Gastrocnemius medialis (tissue), 4 donors: ENCODE measurements at regions not wholly inside any gene's neighbourhood (a gene's known extent, or its start where the extent isn't known, plus 50 kb on each side); places are given as distances from the start of the nearest gene placed in this dataset.

Experiments used
- ATAC-seq, 2 donors: fragments of 150-250 bp; one replicate each; pipeline ENCODE4 v1.9.1; 2016
- DNase-seq, 2 donors: peaks; one replicate each; pipeline ENCODE4 v3.0.0-alpha.2; 2019
- H3K27ac ChIP-seq, 4 donors: fragments of 200-600 bp; sonication (generic); 1 replicate in 1 of 4; 2 replicates in 3 of 4; pipeline ENCODE4 v1.5.1; 2016 to 2018; ENCODE audit warnings: mild to moderate bottlenecking in 2 of 4, moderate library complexity in 1 of 4
- H3K27me3 ChIP-seq, 3 donors: fragments of 200-600 bp; sonication (generic) in 2 of 3; 1 replicate in 1 of 3; 2 replicates in 2 of 3; pipeline versions ENCODE4 v1.5.1 to v1.6.0; 2016 to 2019; ENCODE audit warnings: mild to moderate bottlenecking in 1 of 3, moderate library complexity in 1 of 3
- H3K36me3 ChIP-seq, 2 donors: fragments of 200-600 bp; sonication (generic) in 1 of 2; one replicate each; pipeline ENCODE4 v1.5.1; 2017 to 2018
- H3K4me1 ChIP-seq, 2 donors: fragments of 200-600 bp; sonication (generic) in 1 of 2; one replicate each; pipeline ENCODE4 v1.5.1; 2016 to 2017; ENCODE audit warnings: mild to moderate bottlenecking in 2 of 2
- H3K4me3 ChIP-seq, 4 donors: fragments of 200-600 bp; sonication (generic) in 3 of 4; 1 replicate in 1 of 4; 2 replicates in 3 of 4; pipeline ENCODE4 v1.5.1; 2016 to 2019; ENCODE audit warnings: mild to moderate bottlenecking in 2 of 4
- H3K9me3 ChIP-seq, 3 donors: fragments of 200-600 bp; sonication (generic) in 2 of 3; 1 replicate in 1 of 3; 2 replicates in 2 of 3; pipeline ENCODE4 v1.5.1; 2016 to 2019
- POLR2A ChIP-seq, 2 donors: fragments of 450-650 bp; IDR thresholded peaks; one replicate each; pipeline ENCODE4 v1.6.1; 2017; ENCODE audit warnings: antibody characterized with exemption in 2 of 2, mild to moderate bottlenecking in 2 of 2, moderate library complexity in 2 of 2
- in situ Hi-C, 4 donors: fragments of 200-750 bp; cut with MboI; loops; one replicate each; pipeline versions ENCODE4 v1.15.0 to v1.8.0; 2017; ENCODE audit warnings: low sequenced_read_pairs in 4 of 4
- intact Hi-C: fragments of 100-400 bp; cut with DNase I; formaldehyde crosslinking; loops from one replicate; pipeline ENCODE4 v1.15.1; 2023; ENCODE audit warnings: low total_unique reads
- TF ChIP-seq, protein P1 (sequence below), 5 experiments: fragments of 450-650 bp in 3 of 5; fragments of 200-600 bp in 2 of 5; sonication (generic) in 2 of 5; IDR thresholded peaks in 4 of 5; conservative IDR thresholded peaks in 1 of 5; 1 replicate in 4 of 5; 2 replicates in 1 of 5; pipeline ENCODE4 v1.5.1; 2016 to 2019; ENCODE audit warnings: antibody characterized with exemption in 5 of 5, mild to moderate bottlenecking in 3 of 5, moderate library complexity in 3 of 5

DNA sequence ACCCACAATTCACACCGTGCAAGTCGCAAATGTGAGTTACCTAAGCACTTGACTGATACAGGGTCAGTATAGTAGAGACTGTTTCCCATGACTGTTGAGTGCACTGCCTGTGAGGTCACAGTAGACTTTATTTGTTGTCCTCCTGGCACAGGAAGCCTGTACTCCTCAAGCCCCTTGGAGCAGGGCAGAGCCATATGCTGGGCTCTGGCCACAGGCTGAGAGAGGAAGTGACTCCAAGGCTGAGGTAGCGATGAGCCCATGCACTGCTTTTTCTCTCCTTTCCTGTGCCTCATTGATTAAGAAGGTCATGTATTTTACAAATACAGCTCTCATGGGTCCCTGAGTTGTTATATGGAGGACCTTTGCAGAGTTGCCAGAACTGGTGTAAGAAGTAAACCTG, 287.7 kb downstream of the SRBD1 start:
- H3K27ac ChIP-seq, result no peak overlapping the region
- H3K4me1 ChIP-seq, result no peaks in the 10 kb centered on the region
- ATAC-seq, result no peak
- in situ Hi-C loops, result no loop called here
- intact Hi-C loops, result no loop called here
- H3K36me3 ChIP-seq, result no peaks in the 10 kb centered on the region
- H3K4me3 ChIP-seq, result no peak overlapping the region
- no peak for DNase-seq
- TF ChIP-seq, protein P1, sequence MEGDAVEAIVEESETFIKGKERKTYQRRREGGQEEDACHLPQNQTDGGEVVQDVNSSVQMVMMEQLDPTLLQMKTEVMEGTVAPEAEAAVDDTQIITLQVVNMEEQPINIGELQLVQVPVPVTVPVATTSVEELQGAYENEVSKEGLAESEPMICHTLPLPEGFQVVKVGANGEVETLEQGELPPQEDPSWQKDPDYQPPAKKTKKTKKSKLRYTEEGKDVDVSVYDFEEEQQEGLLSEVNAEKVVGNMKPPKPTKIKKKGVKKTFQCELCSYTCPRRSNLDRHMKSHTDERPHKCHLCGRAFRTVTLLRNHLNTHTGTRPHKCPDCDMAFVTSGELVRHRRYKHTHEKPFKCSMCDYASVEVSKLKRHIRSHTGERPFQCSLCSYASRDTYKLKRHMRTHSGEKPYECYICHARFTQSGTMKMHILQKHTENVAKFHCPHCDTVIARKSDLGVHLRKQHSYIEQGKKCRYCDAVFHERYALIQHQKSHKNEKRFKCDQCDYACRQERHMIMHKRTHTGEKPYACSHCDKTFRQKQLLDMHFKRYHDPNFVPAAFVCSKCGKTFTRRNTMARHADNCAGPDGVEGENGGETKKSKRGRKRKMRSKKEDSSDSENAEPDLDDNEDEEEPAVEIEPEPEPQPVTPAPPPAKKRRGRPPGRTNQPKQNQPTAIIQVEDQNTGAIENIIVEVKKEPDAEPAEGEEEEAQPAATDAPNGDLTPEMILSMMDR (IDR thresholded peaks at IDR 0.05 in 4 of 5, conservative IDR thresholded peaks at IDR 0.05 in 1 of 5), result no peak
- TF ChIP-seq POLR2A (IDR thresholded peaks at IDR 0.05), result no peak
- H3K27me3 ChIP-seq, result no peaks in the 10 kb centered on the region
- H3K9me3 ChIP-seq, result no peaks in the 10 kb centered on the region

DNA sequence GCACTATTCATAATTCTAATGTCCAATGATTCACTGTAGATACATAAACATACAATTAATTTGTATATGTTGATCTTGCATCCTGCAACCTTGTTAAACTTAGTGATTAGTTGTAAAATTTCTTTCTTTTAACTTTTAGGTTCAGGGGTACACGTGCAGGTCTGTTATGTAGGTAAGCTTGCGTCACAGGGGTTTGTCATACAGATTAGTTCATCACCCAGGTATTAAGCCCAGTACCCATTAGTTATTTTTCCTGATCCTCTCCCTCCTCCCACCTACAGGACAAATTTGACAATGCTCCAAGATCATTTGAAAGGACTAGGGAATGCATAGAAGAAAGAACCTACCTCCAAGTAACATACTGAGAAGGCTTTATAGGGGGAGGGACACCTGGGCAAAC, 290.1 kb downstream of the SRBD1 start:
- no peaks in the 10 kb centered on the region for H3K4me1 ChIP-seq
- no peak for TF ChIP-seq POLR2A (IDR thresholded peaks at IDR 0.05)
- TF ChIP-seq, protein P1 (IDR thresholded peaks at IDR 0.05 in 4 of 5, conservative IDR thresholded peaks at IDR 0.05 in 1 of 5), result no peak
- in situ Hi-C loops (no loop called here), intact Hi-C loops (no loop called here)
- H3K4me3 ChIP-seq, result no peak overlapping the region
- H3K36me3 ChIP-seq, result no peaks in the 10 kb centered on the region
- DNase-seq, result no peak
- H3K27ac ChIP-seq, result no peak overlapping the region
- H3K9me3 ChIP-seq, result no peaks in the 10 kb centered on the region
- H3K27me3 ChIP-seq, result no peaks in the 10 kb centered on the region
- no peak for ATAC-seq

DNA sequence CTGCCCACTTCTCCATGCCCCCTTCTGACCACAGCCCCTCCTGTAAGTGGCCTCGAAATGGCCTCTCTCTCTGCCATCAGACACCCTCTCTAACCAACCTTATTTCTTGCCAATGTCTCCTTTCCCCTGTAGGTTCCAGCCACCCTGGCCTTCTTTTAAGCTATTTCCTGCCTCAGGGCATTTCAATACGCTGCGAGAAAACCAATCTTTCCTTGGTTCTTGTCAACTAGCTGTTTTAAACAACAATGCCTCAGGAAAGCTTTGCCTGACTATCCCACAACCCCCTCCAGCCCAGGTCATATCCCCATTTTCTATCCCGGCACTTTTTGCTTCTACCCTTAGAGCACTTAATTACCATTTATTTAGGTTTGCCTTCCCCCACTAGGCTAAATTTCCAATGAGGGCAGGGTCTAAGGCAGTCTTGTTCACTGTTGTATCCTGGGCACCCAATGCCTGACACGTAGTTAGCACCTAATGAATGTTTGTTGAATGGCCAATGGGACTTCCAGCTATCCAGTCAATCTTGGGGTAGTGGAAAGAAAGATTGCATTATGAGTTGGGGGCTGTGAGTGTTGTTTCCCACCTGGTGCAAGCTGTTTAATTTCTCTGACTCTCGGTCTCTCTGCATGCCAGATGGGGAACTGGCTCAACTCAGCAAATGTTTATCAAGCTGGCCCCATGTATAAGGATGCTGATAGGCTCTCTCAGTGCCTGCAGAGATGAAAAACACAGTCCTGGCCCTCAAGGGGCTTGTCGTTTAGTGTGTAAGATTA, 291.2 kb downstream of the SRBD1 start:
- ATAC-seq (no peak), DNase-seq (no peak)
- in situ Hi-C loops, result no loop called here
- Histone ChIP-seq H3K27me3 (no peaks in the 10 kb centered on the region), H3K4me1 (no peaks in the 10 kb centered on the region), H3K36me3 (no peaks in the 10 kb centered on the region), H3K9me3 (no peaks in the 10 kb centered on the region), H3K4me3 (no peak overlapping the region), H3K27ac (no peak overlapping the region)
- intact Hi-C loops, result no loop called here
- TF ChIP-seq, protein P1 (IDR thresholded peaks at IDR 0.05 in 4 of 5, conservative IDR thresholded peaks at IDR 0.05 in 1 of 5), result no peak
- no peak for TF ChIP-seq POLR2A (IDR thresholded peaks at IDR 0.05)

DNA sequence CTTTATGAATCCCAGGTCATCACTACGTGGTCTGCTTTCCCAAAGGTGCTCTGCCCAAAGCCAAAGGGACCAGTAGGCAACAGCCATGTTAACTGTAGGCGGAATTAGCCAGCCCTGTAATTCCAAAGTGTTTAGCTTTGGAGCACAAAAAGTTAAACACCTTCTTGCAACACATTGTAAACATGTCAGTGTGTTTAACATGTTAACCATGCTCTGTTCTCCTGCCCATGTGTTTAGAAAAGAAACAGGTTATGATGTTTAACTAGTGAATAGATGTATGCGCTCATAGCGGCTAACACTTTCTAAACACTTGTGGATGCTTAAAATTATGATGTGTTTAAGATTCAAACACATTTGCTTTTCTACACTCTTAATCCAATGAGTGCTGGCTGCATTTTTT, 292.4 kb downstream of the SRBD1 start:
- H3K4me3 ChIP-seq, result no peak overlapping the region
- no peaks in the 10 kb centered on the region for H3K4me1 ChIP-seq
- no peak for TF ChIP-seq POLR2A (IDR thresholded peaks at IDR 0.05)
- TF ChIP-seq, protein P1 (IDR thresholded peaks at IDR 0.05 in 4 of 5, conservative IDR thresholded peaks at IDR 0.05 in 1 of 5), result no peak
- H3K27ac ChIP-seq, result no peak overlapping the region
- intact Hi-C loops (no loop called here), in situ Hi-C loops (no loop called here)
- H3K36me3 ChIP-seq, result no peaks in the 10 kb centered on the region
- no peaks in the 10 kb centered on the region for H3K27me3 ChIP-seq
- no peak for DNase-seq
- ATAC-seq, result no peak
- H3K9me3 ChIP-seq, result no peaks in the 10 kb centered on the region
